HG03378 (cell line): ENCODE measurements at regions not wholly inside any gene's neighbourhood (a gene's known extent, or its start where the extent isn't known, plus 50 kb on each side); places are given as distances from the start of the nearest gene placed in this dataset.

Experiments
- ATAC-seq: cut with Tn5 transposase; IDR thresholded peaks from one replicate; pipeline ENCODE4 v1.9.1; 2021; ENCODE audit warnings: mild to moderate bottlenecking, moderate library complexity; ENCODE audit not compliant: unreplicated experiment

- ATAC-seq, result no peak
Observed at GRCh38 chr2:198448789-198449188, 644.4 kb downstream of the PLCL1 start.

DNA sequence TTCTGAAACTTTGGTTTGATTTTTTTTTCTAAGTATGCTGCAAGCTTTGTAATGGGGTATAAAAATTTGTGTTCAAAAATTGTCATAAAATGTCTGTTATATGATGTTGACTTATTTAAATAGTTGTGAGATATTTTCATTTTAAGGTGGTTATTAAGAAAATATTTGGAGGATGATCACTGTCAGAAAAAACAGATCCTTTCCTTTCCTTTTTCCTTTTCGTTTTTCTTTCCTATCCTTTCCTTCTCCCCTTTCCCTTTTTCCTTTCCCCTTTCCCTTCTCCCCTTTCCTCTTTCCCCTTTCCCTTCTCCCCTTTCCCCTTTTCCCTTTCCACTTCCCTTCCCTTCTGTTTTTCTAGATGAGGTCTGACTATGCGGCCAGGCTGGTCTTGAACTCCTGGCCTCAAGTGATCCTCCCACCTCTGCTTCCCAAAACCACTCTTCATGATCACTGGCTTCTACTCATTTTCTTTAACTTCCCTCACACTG is 640.5 kb downstream of the PLCL1 start:
- ATAC-seq, result no peak

GRCh38 chr2:198441901-198442300 is 637.5 kb downstream of the PLCL1 start:
- no peak for ATAC-seq

DNA sequence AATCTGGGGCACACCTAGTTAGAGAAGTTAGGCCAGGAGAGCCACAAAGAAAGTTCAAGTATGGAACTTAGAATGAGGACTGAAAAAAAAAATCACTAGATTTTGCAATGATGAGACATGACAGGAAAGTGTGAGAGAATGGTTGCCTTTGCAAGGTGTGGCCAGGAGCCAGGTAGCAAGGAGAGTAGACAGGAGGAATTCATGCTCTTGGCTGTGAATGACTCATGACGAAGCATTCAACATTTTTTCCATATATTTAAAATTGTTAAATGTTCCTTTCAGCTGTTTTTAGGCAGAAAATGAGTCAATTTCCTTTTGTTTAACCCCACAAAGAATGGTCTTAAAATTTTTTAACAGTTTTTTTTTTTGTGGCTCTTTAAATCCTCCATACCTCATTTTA is 636.9 kb downstream of the PLCL1 start:
- no peak for ATAC-seq

DNA sequence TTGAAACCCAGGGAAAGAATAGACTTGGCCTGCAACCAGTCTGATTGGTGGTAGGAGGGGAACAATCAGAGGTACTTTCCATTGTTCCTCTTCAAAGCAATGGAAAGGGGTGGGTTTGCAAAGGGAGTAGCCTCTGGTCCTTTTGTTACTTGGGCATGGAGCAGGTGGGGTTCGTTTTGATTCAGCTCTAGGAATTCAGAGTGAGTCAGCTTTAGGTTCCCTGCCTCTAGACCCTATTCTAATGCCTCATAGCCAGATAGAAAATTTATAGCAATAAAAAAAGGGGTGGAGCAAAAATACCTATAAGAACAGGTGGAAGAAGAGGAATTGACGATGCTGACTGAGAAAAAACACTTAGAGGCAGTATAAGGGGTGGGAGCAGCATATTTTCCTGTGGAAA is 636.4 kb downstream of the PLCL1 start:
- no peak for ATAC-seq

DNA sequence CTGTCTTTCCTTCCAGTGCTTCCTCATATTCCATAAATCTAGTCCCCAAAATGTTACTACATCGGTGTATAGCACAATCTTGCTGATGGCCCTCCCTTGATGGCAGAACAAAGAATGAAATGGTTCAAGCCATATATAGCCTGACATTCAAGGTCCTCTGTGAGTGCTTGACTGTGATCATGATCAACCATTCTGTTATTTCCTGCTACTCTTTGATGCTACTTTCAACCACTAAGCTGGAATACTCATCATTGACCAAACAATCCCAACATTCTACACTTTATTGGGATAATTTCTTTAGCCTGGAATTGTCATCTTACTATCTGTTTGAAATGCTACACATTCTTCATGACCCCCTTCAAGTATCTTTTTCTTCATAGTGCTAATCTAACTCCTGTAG is 633.9 kb downstream of the PLCL1 start:
- no peak for ATAC-seq

GRCh38 chr2:198424112-198424511 is 619.7 kb downstream of the PLCL1 start:
- ATAC-seq, result no peak

- no peak for ATAC-seq
Observed at GRCh38 chr2:198417836-198418235, 613.4 kb downstream of the PLCL1 start.

DNA sequence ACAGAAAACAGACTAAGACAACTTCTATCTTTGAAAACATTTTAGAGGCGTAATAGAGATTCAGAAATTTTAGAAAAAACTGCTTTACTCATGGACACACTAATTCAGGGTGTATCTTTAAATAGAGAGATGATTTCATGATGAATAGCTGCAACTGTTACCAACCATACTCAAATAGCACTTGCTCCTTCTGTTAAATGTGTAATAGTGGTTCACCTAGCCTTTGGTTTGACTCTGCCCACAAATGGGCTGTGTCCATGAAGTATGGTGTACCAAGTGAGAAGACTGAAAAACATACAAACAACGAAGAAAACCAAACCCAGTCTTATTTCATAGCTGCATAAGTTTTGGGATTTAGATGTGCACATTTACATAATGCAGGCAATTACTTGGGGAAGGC is 610.6 kb downstream of the PLCL1 start:
- ATAC-seq, result no peak

DNA sequence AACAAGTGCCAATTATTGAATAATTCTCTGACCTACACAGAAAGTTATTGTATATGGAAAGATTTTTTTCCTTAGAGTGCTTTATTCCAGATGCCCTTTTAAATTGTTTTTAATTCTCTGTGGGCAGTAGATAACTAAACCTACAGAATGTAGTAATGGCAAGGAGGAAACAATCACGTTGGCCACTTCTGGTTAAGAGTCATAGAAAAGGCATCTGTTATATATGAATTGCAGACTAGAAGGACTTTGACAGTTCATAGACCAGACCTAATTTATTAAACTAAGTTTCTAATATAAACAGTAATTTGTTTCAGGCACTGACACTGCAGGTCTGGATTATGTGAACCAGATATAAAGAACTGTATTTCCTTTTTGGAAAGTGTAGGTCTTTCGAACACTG is 607.5 kb downstream of the PLCL1 start:
- ATAC-seq, result no peak

DNA sequence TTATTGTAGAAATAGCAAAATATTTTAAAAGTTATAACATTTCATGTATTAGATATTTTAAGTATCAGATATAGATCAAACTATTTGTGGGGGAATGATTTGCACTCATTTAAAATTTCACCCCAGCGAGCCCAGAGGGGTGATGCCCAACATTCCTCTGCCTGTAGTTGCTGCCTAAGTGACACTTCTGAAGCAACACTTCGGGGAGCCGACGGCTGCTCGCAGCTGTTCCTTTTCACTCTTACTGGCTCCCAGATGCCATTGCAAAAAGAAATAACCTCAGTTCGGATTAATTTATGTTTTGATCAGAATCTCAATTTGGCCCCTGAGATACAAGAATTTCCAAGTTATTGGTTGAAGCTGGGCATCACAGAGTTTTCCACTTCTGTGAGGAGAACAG is 603.8 kb downstream of the PLCL1 start:
- no peak for ATAC-seq

DNA sequence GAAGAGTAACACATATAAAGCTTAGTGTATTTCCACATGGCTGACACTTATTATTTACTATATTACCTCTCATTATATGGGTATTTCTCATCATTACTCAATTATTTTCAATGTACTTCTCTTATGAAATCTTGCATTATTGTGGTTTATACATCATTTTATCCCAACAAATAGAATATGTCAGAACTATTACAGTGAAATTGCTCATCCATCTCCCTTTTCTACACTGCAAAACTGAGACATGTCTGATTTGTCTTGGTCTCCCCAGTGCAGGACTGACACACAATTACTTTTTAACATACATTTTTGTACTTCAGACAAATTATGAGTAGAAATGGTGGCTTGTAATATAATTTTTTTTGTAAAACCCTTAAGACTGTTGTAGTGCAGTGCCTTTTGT is 600.9 kb downstream of the PLCL1 start:
- ATAC-seq, result no peak

DNA sequence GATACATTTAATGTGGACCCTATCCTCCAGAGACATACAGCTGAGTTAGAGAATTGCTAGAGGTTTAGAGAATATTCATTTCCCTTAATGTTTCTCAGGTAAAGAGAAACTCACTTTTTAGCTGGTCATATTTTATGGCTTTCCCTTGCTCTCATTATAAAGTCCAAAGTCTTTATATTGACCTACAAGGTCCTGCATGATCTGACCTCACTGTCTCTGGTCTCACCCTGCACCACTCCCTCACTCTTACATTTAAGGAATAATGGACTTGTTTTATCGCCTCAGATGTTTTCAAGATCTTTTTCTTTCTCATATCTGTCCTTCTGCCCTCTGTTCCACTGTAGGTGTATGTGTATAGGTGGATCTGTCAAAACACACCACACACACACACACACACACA is 597.3 kb downstream of the PLCL1 start:
- ATAC-seq, result no peak

DNA sequence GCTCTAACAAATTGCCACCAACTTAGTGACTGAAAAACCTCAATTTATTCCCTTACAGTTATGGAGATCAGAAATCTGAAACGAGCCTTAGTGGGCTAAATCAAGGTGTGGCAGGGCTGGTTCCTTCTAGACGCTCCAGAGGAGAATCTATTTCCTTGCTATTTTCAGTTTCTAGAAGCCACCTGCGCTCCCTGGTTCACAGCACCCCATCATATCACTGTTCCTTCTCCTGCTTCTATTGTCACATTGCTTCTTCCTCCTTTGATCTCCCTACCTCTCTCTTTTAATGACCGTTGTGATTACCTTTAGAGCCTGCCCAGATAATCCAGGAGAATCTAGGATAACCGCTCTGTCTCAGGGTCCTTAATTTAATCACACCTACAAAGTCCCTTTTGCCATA is 596.6 kb downstream of the PLCL1 start:
- no peak for ATAC-seq

- no peak for ATAC-seq
Observed at GRCh38 chr2:198394208-198394607, 589.8 kb downstream of the PLCL1 start.

DNA sequence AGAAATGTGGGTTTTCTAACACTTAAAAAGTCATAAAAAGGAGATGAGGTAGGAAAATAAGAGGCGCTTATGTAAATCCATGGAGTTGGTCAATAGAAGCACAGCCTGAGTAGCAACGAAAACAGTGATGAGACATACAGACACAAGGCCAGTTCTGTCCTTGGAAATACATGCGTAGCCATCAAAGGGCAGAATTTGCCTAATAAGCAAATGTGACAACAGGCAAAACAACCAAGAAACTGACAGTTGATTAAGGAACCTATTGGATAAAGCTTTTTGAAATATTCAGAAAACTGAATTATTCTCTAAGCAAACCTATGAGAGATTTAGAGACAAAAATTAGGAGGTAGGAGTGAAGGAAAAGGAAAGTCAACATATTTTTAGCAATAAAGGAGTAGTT is 586.3 kb downstream of the PLCL1 start:
- ATAC-seq, result no peak

- no peak for ATAC-seq
Observed at GRCh38 chr2:198387677-198388076, 583.3 kb downstream of the PLCL1 start.

- no peak for ATAC-seq
Observed at GRCh38 chr2:198385856-198386255, 581.5 kb downstream of the PLCL1 start.

DNA sequence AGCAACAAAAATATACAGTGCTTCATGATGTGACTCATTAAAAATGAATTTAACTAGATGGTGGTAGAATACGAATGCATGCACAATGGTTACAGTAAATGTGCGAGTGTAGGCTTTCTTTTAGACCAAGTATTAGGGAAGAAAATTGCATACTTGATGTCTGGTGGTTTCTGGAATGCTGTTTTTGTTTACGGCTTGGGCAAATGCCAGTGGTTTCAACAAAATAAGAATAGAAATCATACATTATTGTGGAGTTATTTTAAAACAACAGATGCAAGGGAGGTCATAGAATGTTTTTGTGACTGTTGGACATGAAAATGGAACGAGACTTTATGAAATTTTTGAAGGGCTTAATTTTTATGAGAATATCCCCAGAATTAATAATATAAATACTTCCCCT is 580.9 kb downstream of the PLCL1 start:
- ATAC-seq, result no peak

DNA sequence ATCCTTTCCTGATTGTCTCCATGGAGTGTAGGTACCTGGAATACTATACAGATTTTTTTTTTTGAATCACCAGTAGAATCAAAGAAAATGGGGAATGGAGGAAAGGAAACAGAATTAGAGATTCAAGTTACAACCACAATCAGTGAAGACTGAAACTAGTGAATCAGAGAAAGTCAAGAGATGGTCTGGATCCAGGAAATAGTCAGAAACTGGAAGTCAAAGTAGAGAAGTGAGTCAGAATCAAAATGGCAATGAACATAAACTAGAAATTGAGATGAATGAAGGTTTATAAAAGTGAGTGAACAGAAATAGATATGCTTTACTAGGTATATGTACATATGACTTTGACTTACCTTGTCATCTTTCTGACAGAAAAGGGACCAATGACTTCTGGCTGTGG is 579.0 kb downstream of the PLCL1 start:
- ATAC-seq, result no peak

GRCh38 chr2:198382811-198383210 is 578.4 kb downstream of the PLCL1 start:
- ATAC-seq, result no peak

- ATAC-seq, result no peak
Observed at GRCh38 chr2:198376677-198377076, 572.3 kb downstream of the PLCL1 start.

DNA sequence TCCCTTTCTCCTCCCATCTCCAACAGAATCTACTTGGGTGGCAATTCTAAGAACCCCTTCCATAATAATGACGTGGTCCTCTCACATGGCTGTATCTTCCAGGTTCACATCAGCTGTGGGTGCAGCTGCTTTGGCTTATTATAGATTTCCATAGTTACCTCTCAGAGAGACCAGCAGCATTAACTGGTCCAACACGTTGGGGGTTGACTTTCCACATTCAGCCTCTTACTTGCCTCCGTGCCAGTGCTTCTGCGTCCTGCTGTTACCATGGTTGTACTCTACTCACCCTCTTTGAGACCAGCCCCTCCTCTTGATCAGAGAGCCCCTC is 570.7 kb downstream of the PLCL1 start:
- ATAC-seq, result no peak
